ENCODE measurements at regions not wholly inside any gene's neighbourhood (a gene's known extent, or its start where the extent isn't known, plus 50 kb on each side); places are given as distances from the start of the nearest gene placed in this dataset.

DNA sequence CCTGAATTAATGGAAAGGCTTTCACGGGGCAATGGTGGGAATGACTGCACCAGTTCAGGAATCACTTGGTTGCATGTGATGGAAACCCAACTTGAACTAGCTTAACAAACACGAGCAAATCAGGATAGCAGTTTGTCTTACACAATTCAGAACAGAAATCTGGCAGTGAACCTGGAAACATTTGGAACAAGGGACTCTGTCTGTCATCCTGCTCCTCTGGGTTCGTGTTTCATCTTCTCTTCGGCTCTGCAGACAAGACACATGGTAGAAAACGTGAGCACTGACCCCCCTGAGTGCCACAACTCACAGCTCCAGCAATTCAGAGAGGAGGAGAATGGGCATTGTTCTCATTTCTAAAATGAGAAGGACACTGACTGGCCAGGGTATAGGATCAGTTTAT is 218.1 kb upstream of the NREP start:
- DNase-seq (no peak), ATAC-seq (ENCODE audit: poor library complexity) (no peak)
- no peaks in the 10 kb centered on the region for H3K4me1 ChIP-seq (ENCODE audit: insufficient read depth, low read length)
- no peaks in the 10 kb centered on the region for H3K27me3 Mint-ChIP-seq
- no peak overlapping the region for H3K27ac Mint-ChIP-seq
- intact Hi-C loops (cut with DNase I, micrococcal nuclease), result no loop called here
- no peak overlapping the region for H3K4me3 ChIP-seq (ENCODE audit: low read length)
- no peaks in the 10 kb centered on the region for H3K4me1 Mint-ChIP-seq (ENCODE audit: low read depth)
- no peaks in the 10 kb centered on the region for H3K27me3 ChIP-seq (ENCODE audit: control insufficient read depth in 1 of 2, insufficient read depth in 2 of 2, low read length in 2 of 2)
- TF ChIP-seq, protein P1, sequence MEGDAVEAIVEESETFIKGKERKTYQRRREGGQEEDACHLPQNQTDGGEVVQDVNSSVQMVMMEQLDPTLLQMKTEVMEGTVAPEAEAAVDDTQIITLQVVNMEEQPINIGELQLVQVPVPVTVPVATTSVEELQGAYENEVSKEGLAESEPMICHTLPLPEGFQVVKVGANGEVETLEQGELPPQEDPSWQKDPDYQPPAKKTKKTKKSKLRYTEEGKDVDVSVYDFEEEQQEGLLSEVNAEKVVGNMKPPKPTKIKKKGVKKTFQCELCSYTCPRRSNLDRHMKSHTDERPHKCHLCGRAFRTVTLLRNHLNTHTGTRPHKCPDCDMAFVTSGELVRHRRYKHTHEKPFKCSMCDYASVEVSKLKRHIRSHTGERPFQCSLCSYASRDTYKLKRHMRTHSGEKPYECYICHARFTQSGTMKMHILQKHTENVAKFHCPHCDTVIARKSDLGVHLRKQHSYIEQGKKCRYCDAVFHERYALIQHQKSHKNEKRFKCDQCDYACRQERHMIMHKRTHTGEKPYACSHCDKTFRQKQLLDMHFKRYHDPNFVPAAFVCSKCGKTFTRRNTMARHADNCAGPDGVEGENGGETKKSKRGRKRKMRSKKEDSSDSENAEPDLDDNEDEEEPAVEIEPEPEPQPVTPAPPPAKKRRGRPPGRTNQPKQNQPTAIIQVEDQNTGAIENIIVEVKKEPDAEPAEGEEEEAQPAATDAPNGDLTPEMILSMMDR (IDR thresholded peaks at IDR 0.05), result no peak
- H3K4me3 Mint-ChIP-seq, result no peak overlapping the region
- CTCF ChIA-PET, result no interaction called here
- POLR2A ChIA-PET, result no interaction called here
- no peak overlapping the region for H3K27ac ChIP-seq (ENCODE audit: low read depth in 1 of 2, low read length in 2 of 2)
- no peaks in the 10 kb centered on the region for H3K9me3 Mint-ChIP-seq
- H3K9me3 ChIP-seq (ENCODE audit: control insufficient read depth in 1 of 2, insufficient read depth in 1 of 2, low read length in 2 of 2), result no peaks in the 10 kb centered on the region
- no peaks in the 10 kb centered on the region for H3K36me3 ChIP-seq (ENCODE audit: insufficient read depth, low read length)
- H3K36me3 Mint-ChIP-seq (ENCODE audit: low read depth), result no peaks in the 10 kb centered on the region

DNA sequence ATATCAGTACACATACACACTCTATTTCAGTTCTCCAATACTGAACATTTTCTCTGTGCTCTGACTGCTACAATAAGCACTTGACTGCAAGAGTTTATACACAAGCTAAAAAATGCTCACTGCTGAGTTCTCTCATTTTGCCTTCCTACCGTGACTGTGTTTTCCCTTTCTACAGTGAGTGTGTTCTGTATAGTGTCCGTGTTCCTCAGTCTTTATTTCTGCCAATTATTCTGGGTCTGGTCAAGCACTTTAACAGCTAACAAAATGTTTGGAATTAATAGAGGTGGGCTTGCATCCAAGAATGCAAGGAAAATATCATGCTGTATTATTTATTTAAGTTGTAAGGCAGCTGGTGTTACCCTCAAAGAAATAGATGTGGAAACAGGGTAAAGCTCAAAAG is 217.0 kb upstream of the NREP start:
- Histone ChIP-seq H3K4me1 (ENCODE audit: insufficient read depth, low read length) (no peaks in the 10 kb centered on the region), H3K36me3 (ENCODE audit: insufficient read depth, low read length) (no peaks in the 10 kb centered on the region), H3K27ac (ENCODE audit: low read depth in 1 of 2, low read length in 2 of 2) (no peak overlapping the region), H3K4me3 (ENCODE audit: low read length) (no peak overlapping the region), H3K27me3 (ENCODE audit: control insufficient read depth in 1 of 2, insufficient read depth in 2 of 2, low read length in 2 of 2) (no peaks in the 10 kb centered on the region), H3K9me3 (ENCODE audit: control insufficient read depth in 1 of 2, insufficient read depth in 1 of 2, low read length in 2 of 2) (no peaks in the 10 kb centered on the region)
- Mint-ChIP-seq H3K4me3 (no peak overlapping the region), H3K4me1 (ENCODE audit: low read depth) (no peaks in the 10 kb centered on the region), H3K9me3 (no peaks in the 10 kb centered on the region), H3K27ac (no peak overlapping the region), H3K36me3 (ENCODE audit: low read depth) (no peaks in the 10 kb centered on the region), H3K27me3 (no peaks in the 10 kb centered on the region)
- intact Hi-C loops (cut with DNase I, micrococcal nuclease), result no loop called here
- TF ChIP-seq, protein P1 (IDR thresholded peaks at IDR 0.05), result no peak
- POLR2A ChIA-PET, result no interaction called here
- no peak for ATAC-seq (ENCODE audit: poor library complexity)
- DNase-seq, result no peak
- CTCF ChIA-PET, result no interaction called here

DNA sequence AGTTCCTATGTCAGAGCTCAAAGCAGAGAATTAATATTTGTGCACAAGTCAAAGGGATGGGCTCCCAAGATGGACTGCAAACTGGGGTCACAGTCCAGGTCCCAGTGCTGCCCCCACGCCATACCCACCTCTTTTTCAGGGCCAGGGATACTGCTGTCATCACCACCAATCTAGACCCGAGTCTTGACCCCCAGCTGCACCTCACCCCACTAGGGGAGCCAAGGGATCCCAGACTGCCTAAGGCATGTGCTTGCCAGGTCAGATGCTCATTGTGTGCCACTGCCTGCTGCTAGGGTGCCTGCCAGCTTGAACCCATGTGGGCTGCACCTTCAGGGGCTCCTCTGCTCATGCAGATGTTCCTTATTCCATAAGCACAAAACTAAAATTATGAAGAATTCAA is 215.6 kb upstream of the NREP start:
- no peaks in the 10 kb centered on the region for H3K27me3 ChIP-seq (ENCODE audit: control insufficient read depth in 1 of 2, insufficient read depth in 2 of 2, low read length in 2 of 2)
- Mint-ChIP-seq H3K27ac (no peak overlapping the region), H3K4me3 (no peak overlapping the region), H3K9me3 (no peaks in the 10 kb centered on the region), H3K4me1 (ENCODE audit: low read depth) (no peaks in the 10 kb centered on the region), H3K36me3 (ENCODE audit: low read depth) (no peaks in the 10 kb centered on the region), H3K27me3 (no peaks in the 10 kb centered on the region)
- POLR2A ChIA-PET, result no interaction called here
- no peak overlapping the region for H3K4me3 ChIP-seq (ENCODE audit: low read length)
- no peaks in the 10 kb centered on the region for H3K36me3 ChIP-seq (ENCODE audit: insufficient read depth, low read length)
- peaks cover 0 to 1% of the 10 kb centered on the region in 2 experiments for H3K9me3 ChIP-seq (ENCODE audit: control insufficient read depth in 1 of 2, insufficient read depth in 1 of 2, low read length in 2 of 2)
- CTCF ChIA-PET, result interaction anchor here (1.1 kb wide), 1 partner anchor 42 kb away, joined by 4 read pairs; no protein-coding TSS in a partner anchor
- H3K4me1 ChIP-seq (ENCODE audit: insufficient read depth, low read length), result no peaks in the 10 kb centered on the region
- H3K27ac ChIP-seq (ENCODE audit: low read depth in 1 of 2, low read length in 2 of 2), result no peak overlapping the region
- ATAC-seq (ENCODE audit: poor library complexity) (no peak), DNase-seq (no peak)
- intact Hi-C loops (cut with DNase I, micrococcal nuclease), result no loop called here
- TF ChIP-seq, protein P1 (IDR thresholded peaks at IDR 0.05), result no peak

Data from CD4-positive, alpha-beta T cell (primary cell).